Activated CD8-positive, alpha-beta T cell treated with anti-CD3 and anti-CD28 coated beads, Interleukin-2, amount 10 ng/mL, durations not matched to agents 7 days and 5 days (primary cell): ENCODE measurements at regions not wholly inside any gene's neighbourhood (a gene's known extent, or its start where the extent isn't known, plus 50 kb on each side); places are given as distances from the start of the nearest gene placed in this dataset.

Experiments
- ATAC-seq: fragments of 150-1000 bp; cut with Tn5 transposase; one replicate; pipeline ENCODE4 v1.10.0; 2021; ENCODE audit warnings: moderate library complexity
- CTCF ChIA-PET: fragments of 350-600 bp; sonication (Branson Sonifier 250); formaldehyde crosslinking; loops from one replicate; lab custom pipeline; 2021; ENCODE audit warnings: antibody characterized with exemption; lab: Charles Lee
- POLR2A ChIA-PET: fragments of 350-600 bp; sonication (Branson Sonifier 250); formaldehyde crosslinking; loops from one replicate; lab custom pipeline; 2021; ENCODE audit warnings: antibody characterized with exemption; lab: Charles Lee
- DNase-seq: peaks from one replicate; pipeline ENCODE4 v3.0.0-alpha.2; 2020
- H3K27ac Mint-ChIP-seq: one replicate; pipeline ENCODE4 v1.8.0; 2021; ENCODE audit warnings: mild to moderate bottlenecking, mixed read lengths
- H3K27me3 Mint-ChIP-seq: one replicate; pipeline ENCODE4 v1.8.0; 2021; ENCODE audit warnings: low read depth, mixed read lengths
- H3K36me3 Mint-ChIP-seq: one replicate; pipeline ENCODE4 v1.8.0; 2021; ENCODE audit warnings: low read depth, mixed read lengths
- H3K4me1 Mint-ChIP-seq: one replicate; pipeline ENCODE4 v1.8.0; 2021; ENCODE audit warnings: low read depth, mixed read lengths
- H3K4me3 Mint-ChIP-seq: one replicate; pipeline ENCODE4 v1.8.0; 2021; ENCODE audit warnings: mild to moderate bottlenecking, mixed read lengths
- H3K9me3 Mint-ChIP-seq: one replicate; pipeline ENCODE4 v1.8.0; 2022; ENCODE audit warnings: mixed read lengths; ENCODE audit not compliant: insufficient read depth

- Mint-ChIP-seq H3K4me1 (no peaks in the 10 kb centered on the region), H3K9me3 (no peaks in the 10 kb centered on the region), H3K4me3 (no peak overlapping the region), H3K27me3 (no peaks in the 10 kb centered on the region), H3K36me3 (no peaks in the 10 kb centered on the region), H3K27ac (no peak overlapping the region)
- no peak for ATAC-seq
- DNase-seq: no peak
- ChIA-PET POLR2A (no interaction called here), CTCF (no interaction called here)
Measured at GRCh38 chr19:32172566-32173160, 172.7 kb upstream of the ZNF507 start.

GRCh38 chr19:32173836-32174235, 171.6 kb upstream of the ZNF507 start:
- Mint-ChIP-seq H3K27me3 (no peaks in the 10 kb centered on the region), H3K36me3 (no peaks in the 10 kb centered on the region), H3K9me3 (no peaks in the 10 kb centered on the region), H3K27ac (no peak overlapping the region), H3K4me1 (no peaks in the 10 kb centered on the region), H3K4me3 (no peak overlapping the region)
- DNase-seq (no peak), ATAC-seq (no peak)
- ChIA-PET CTCF (no interaction called here), POLR2A (no interaction called here)

- Mint-ChIP-seq H3K27me3 (no peaks in the 10 kb centered on the region), H3K4me1 (no peaks in the 10 kb centered on the region), H3K27ac (no peak overlapping the region), H3K36me3 (no peaks in the 10 kb centered on the region), H3K9me3 (no peaks in the 10 kb centered on the region), H3K4me3 (no peak overlapping the region)
- ATAC-seq: no peak
- POLR2A ChIA-PET: no interaction called here
- DNase-seq: no peak
- CTCF ChIA-PET: interaction anchor here (0.9 kb wide), 1 partner anchor 15 kb away, joined by 3 read pairs; no protein-coding TSS in a partner anchor
Measured at GRCh38 chr19:32174386-32175113, 170.9 kb upstream of the ZNF507 start.

- Mint-ChIP-seq H3K27ac (no peak overlapping the region), H3K4me1 (no peaks in the 10 kb centered on the region), H3K27me3 (no peaks in the 10 kb centered on the region), H3K9me3 (no peaks in the 10 kb centered on the region), H3K4me3 (no peak overlapping the region), H3K36me3 (no peaks in the 10 kb centered on the region)
- ChIA-PET CTCF (no interaction called here), POLR2A (no interaction called here)
- no peak for DNase-seq
- ATAC-seq: no peak
Measured at GRCh38 chr19:32176591-32176990, 168.8 kb upstream of the ZNF507 start.

GRCh38 chr19:32177686-32178085, 167.7 kb upstream of the ZNF507 start:
- POLR2A ChIA-PET: no interaction called here
- Mint-ChIP-seq H3K27ac (no peak overlapping the region), H3K4me1 (no peaks in the 10 kb centered on the region), H3K36me3 (no peaks in the 10 kb centered on the region), H3K27me3 (no peaks in the 10 kb centered on the region), H3K9me3 (no peaks in the 10 kb centered on the region), H3K4me3 (no peak overlapping the region)
- CTCF ChIA-PET: interaction anchor here (1.0 kb wide), 1 partner anchor 47 kb away, joined by 3 read pairs; no protein-coding TSS in a partner anchor
- DNase-seq (no peak), ATAC-seq (no peak)

GRCh38 chr19:32178401-32178800, 167.0 kb upstream of the ZNF507 start:
- Mint-ChIP-seq H3K27me3 (no peaks in the 10 kb centered on the region), H3K36me3 (no peaks in the 10 kb centered on the region), H3K4me1 (no peaks in the 10 kb centered on the region), H3K27ac (no peak overlapping the region), H3K4me3 (no peak overlapping the region), H3K9me3 (no peaks in the 10 kb centered on the region)
- ChIA-PET CTCF (interaction anchor here (1.0 kb wide), 1 partner anchor 46 kb away, joined by 3 read pairs; no protein-coding TSS in a partner anchor), POLR2A (no interaction called here)
- DNase-seq: no peak
- ATAC-seq: no peak

- no peak overlapping the region for H3K27ac Mint-ChIP-seq
- ChIA-PET POLR2A (no interaction called here), CTCF (no interaction called here)
- H3K4me1 Mint-ChIP-seq: no peaks in the 10 kb centered on the region
- H3K9me3 Mint-ChIP-seq: no peaks in the 10 kb centered on the region
- H3K4me3 Mint-ChIP-seq: no peak overlapping the region
- no peak for ATAC-seq
- no peaks in the 10 kb centered on the region for H3K27me3 Mint-ChIP-seq
- DNase-seq: no peak
- H3K36me3 Mint-ChIP-seq: no peaks in the 10 kb centered on the region
Measured at GRCh38 chr19:32178956-32179355, 166.5 kb upstream of the ZNF507 start.

- Mint-ChIP-seq H3K4me1 (no peaks in the 10 kb centered on the region), H3K4me3 (no peak overlapping the region), H3K9me3 (no peaks in the 10 kb centered on the region), H3K36me3 (no peaks in the 10 kb centered on the region), H3K27ac (no peak overlapping the region), H3K27me3 (no peaks in the 10 kb centered on the region)
- CTCF ChIA-PET: interaction anchor here (1.9 kb wide), 1 partner anchor 43 kb away, joined by 5 read pairs; no protein-coding TSS in a partner anchor
- DNase-seq (no peak), ATAC-seq (no peak)
- POLR2A ChIA-PET: no interaction called here
Measured at GRCh38 chr19:32181216-32181920, 164.0 kb upstream of the ZNF507 start.

- Mint-ChIP-seq H3K9me3 (no peaks in the 10 kb centered on the region), H3K27ac (no peak overlapping the region), H3K4me1 (no peaks in the 10 kb centered on the region), H3K4me3 (no peak overlapping the region), H3K27me3 (no peaks in the 10 kb centered on the region), H3K36me3 (no peaks in the 10 kb centered on the region)
- POLR2A ChIA-PET: no interaction called here
- DNase-seq: no peak
- ATAC-seq: no peak
- CTCF ChIA-PET: no interaction called here
Measured at GRCh38 chr19:32186542-32187330, 158.7 kb upstream of the ZNF507 start.

- no peak overlapping the region for H3K4me3 Mint-ChIP-seq
- ChIA-PET POLR2A (no interaction called here), CTCF (interaction anchor here (1.2 to 1.6 kb wide), 2 partner anchors 14 to 36 kb away, joined by 3 to 4 read pairs; no protein-coding TSS in a partner anchor)
- ATAC-seq: no peak
- no peak overlapping the region for H3K27ac Mint-ChIP-seq
- no peaks in the 10 kb centered on the region for H3K9me3 Mint-ChIP-seq
- no peaks in the 10 kb centered on the region for H3K36me3 Mint-ChIP-seq
- no peaks in the 10 kb centered on the region for H3K4me1 Mint-ChIP-seq
- no peaks in the 10 kb centered on the region for H3K27me3 Mint-ChIP-seq
- no peak for DNase-seq
Measured at GRCh38 chr19:32188921-32189320, 156.5 kb upstream of the ZNF507 start.

- ChIA-PET POLR2A (no interaction called here), CTCF (interaction anchor here (1.2 to 1.6 kb wide), 2 partner anchors 16 to 34 kb away, joined by 3 to 4 read pairs; no protein-coding TSS in a partner anchor)
- Mint-ChIP-seq H3K27me3 (no peaks in the 10 kb centered on the region), H3K27ac (no peak overlapping the region), H3K4me3 (no peak overlapping the region), H3K36me3 (no peaks in the 10 kb centered on the region), H3K9me3 (no peaks in the 10 kb centered on the region), H3K4me1 (no peaks in the 10 kb centered on the region)
- ATAC-seq: no peak
- no peak for DNase-seq
Measured at GRCh38 chr19:32189956-32190706, 155.3 kb upstream of the ZNF507 start.
